ENCODE measurements at regions not wholly inside any gene's neighbourhood (a gene's known extent, or its start where the extent isn't known, plus 50 kb on each side); places are given as distances from the start of the nearest gene placed in this dataset.

- TF ChIP-seq, protein P1, sequence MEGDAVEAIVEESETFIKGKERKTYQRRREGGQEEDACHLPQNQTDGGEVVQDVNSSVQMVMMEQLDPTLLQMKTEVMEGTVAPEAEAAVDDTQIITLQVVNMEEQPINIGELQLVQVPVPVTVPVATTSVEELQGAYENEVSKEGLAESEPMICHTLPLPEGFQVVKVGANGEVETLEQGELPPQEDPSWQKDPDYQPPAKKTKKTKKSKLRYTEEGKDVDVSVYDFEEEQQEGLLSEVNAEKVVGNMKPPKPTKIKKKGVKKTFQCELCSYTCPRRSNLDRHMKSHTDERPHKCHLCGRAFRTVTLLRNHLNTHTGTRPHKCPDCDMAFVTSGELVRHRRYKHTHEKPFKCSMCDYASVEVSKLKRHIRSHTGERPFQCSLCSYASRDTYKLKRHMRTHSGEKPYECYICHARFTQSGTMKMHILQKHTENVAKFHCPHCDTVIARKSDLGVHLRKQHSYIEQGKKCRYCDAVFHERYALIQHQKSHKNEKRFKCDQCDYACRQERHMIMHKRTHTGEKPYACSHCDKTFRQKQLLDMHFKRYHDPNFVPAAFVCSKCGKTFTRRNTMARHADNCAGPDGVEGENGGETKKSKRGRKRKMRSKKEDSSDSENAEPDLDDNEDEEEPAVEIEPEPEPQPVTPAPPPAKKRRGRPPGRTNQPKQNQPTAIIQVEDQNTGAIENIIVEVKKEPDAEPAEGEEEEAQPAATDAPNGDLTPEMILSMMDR (IDR thresholded peaks at IDR 0.05), result no peak
- TF ChIP-seq POLR2AphosphoS5 (IDR thresholded peaks at IDR 0.05; ENCODE audit: insufficient read depth in 1 of 2, low read depth in 1 of 2) (no peak), POLR2A (IDR thresholded peaks at IDR 0.05) (no peak)
These were observed 85.8 kb upstream of the TAS2R1 start for GRCh38 chr5:9715891-9716335.
